Colon (tissue), 2 donors: ENCODE measurements at regions not wholly inside any gene's neighbourhood (a gene's known extent, or its start where the extent isn't known, plus 50 kb on each side); places are given as distances from the start of the nearest gene placed in this dataset.
"Not testable (repeated sequence)": the region's sequence is repeated elsewhere in the genome, so short reads cannot be mapped to it uniquely, and the experiment has no call there.

Experiments used
- FAIRE-seq: peaks from 2 replicates; lab custom pipeline; 2012; peaks lifted over from hg19 to GRCh38; lab: Jason Lieb, UNC
- donor health status: control.
- donor health status: control.

DNA sequence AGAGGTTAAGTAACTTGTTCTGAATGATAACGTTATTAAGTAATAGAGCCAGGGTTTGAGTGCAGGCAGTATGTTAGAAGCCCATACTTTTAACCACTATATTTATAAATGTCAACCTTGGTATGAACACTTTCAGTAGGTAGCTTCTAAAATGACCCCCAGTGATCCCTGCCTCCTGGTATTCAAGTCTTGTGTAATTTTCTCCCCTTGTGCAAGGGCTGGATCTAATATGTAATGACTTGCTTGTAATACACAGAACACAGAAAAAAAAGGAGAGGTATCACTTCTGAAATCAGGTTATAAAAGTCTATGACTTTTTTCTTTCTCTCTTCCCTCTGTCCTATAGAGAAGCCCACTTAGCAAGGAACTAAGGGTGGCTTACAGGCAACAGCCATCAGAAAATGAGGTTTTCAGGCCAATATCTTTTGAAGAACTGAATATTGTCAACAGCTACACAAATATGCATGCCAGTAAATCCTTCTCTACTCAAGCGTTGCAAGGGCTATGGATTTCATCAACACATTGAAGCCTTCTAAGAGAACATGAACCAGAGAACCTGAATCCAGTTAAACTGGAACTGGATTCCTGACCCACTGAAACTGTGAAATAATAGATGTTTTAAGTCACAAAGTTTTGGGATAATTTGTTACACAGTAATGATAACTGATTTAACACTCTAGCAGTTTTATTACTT is 712.3 kb downstream of the METTL15 start:
- FAIRE-seq, result no peak

DNA sequence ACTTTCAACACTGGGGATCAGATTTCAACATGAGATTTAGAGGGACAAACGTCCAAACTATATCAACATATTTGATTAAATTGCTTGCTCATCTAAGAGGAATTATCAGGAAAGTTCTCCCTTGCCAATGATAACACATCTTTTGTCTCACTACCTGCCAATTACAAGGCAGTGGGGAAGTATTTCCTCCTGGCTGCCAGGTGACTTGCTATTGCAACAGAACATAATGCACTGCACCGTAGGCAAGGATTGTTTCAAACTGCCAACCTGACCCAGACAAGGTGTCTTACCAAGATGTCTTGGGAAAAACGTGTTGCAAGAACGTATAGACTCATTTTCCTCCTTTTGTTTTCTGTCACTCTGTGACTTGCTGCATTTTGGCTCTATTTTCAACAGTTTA is 711.6 kb downstream of the METTL15 start:
- no peak for FAIRE-seq

DNA sequence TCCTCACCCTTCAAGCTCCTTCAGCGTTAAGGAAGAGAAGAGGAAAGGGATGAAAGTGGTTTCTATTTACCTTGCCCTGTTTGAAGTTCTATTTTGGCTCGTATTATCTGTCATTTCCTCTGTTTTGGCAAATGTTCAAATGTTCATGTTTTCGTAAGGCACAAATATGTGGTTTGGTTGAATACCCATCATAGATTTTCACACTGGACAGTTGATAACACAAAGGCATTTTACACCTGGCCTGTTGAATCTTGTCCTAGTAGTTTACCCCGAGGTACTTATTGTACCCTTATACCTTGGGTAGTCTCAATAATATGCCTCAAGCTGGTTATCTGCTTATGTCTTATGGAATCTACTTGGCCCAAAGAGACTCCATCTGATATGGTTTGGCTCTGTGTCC is 706.9 kb downstream of the METTL15 start:
- no peak for FAIRE-seq

- FAIRE-seq, result no peak
Measured at GRCh38 chr11:28808771-28809170, 700.6 kb downstream of the METTL15 start.

DNA sequence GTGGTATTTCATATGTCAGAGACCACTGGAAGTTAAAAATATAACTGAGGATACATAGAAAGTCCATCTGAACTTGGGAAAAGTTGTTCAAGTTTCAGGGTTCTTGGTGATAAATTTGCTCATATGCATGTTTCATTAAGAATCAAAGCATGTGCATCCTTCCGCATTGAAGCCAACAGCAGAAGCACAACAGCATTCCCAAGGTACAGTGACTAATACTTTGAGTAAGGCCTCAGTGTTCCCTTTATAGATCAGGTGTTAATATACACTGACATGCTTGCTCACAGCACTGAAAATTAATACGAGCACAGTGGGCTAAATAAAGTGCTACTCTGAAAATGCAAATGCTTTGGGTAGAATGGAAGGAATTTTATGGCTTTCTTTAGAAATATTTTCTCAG is 691.1 kb downstream of the METTL15 start:
- FAIRE-seq, result no peak

GRCh38 chr11:28798286-28798685 is 690.1 kb downstream of the METTL15 start:
- FAIRE-seq, result no peak

GRCh38 chr11:28797536-28797935 is 689.3 kb downstream of the METTL15 start:
- FAIRE-seq, result no peak

- no peak for FAIRE-seq
Measured at GRCh38 chr11:28794405-28794804, 686.2 kb downstream of the METTL15 start.

- FAIRE-seq, result no peak
Measured at GRCh38 chr11:28793282-28793738, 685.1 kb downstream of the METTL15 start.

DNA sequence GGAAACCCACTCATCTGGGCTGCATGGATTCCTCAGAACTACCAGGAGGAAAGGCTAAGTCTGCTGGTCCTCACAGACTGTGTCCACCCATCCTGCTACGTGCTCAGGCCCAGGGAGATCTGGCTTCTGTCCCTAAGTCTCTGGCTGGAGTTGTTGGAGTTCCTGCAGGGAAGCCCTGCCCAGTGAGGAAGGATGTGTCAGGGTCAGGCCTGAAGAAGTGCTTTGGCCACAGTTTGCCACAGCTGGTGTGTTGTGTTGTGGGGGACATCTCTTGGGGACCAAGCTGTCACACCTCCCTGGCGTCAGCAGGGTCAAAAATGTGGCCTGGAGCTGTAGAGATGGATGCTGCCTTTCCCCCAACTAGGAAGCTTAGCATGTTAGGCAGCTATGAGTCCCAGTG is 684.7 kb downstream of the METTL15 start:
- no peak for FAIRE-seq

DNA sequence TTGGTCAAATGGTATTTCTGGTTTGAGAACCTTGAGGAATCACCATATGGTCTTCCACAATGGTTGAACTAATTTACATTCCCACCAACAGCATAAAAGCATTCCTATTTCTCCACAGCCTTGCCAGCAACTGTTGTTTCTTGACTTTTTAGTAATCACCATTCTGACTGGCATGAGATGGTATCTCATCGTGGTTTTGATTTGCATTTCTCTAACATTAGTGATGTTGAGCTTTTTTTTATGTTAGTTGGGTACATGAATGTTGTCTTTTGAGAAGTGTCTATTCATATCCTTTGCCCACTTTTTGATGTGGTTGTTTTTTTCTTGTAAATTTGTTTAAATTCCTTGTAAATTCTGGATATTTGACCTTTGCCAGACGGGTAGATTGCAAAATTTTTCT is 679.7 kb downstream of the METTL15 start:
- FAIRE-seq, result not testable (repeated sequence)

- no peak for FAIRE-seq
Measured at GRCh38 chr11:28777126-28777525, 668.9 kb downstream of the METTL15 start.

GRCh38 chr11:28773606-28774005 is 665.4 kb downstream of the METTL15 start:
- FAIRE-seq, result no peak

GRCh38 chr11:28770806-28771205 is 662.6 kb downstream of the METTL15 start:
- FAIRE-seq, result no peak

DNA sequence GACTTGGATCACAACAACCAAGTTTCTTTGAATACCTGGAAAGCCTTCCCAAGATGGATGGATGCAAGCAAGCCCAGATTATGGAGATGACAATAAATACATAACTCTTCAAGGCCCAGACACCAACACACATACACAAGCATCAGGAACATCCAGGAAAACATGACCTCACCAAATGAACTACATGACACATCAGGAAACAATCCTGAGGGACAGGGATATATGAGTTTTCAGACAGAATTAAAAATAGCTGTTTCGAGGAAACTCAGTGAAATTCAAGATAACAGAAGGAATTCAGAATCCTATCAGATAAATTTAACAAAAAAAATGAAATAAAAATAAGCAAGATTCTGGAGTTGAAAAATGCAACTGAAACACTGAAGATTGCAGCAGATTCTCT is 659.4 kb downstream of the METTL15 start:
- no peak for FAIRE-seq

- no peak for FAIRE-seq
Measured at GRCh38 chr11:28763876-28764275, 655.7 kb downstream of the METTL15 start.

GRCh38 chr11:28763151-28763550 is 655.0 kb downstream of the METTL15 start:
- FAIRE-seq, result no peak

GRCh38 chr11:28760676-28761390 is 652.6 kb downstream of the METTL15 start:
- FAIRE-seq, result no peak

- no peak for FAIRE-seq
Measured at GRCh38 chr11:28759311-28759710, 651.1 kb downstream of the METTL15 start.

- FAIRE-seq, result no peak
Measured at GRCh38 chr11:28757725-28758515, 649.7 kb downstream of the METTL15 start.

GRCh38 chr11:28756977-28757376 is 648.8 kb downstream of the METTL15 start:
- FAIRE-seq, result no peak

DNA sequence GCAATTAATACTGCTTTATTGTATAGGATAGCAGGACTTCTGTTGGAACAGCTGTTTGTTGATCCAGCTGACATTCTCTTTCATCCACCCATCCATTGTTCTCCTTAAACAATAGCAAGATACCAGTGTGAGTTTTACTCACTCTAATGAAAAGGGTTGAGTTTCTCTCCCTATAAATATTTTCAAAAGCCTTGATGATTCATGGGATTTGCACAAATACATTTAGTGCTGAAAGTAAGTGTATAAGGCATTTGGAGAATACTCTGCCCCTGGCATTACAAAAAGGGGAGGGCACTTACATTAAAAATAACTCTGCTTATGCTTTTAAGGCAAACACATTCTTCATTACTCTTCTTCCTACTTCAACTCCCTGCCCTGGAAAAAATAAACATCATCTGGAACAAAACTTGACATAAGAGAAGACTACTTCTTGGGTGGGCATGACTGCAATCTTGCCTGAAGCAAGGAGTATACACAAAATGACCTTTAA is 634.9 kb downstream of the METTL15 start:
- FAIRE-seq, result no peak
